PC-9 (cell line): ENCODE measurements at regions not wholly inside any gene's neighbourhood (a gene's known extent, or its start where the extent isn't known, plus 50 kb on each side); places are given as distances from the start of the nearest gene placed in this dataset.

Experiments
- EZH2 ChIP-seq: fragments of 200-600 bp; sonication (generic); IDR thresholded peaks from 2 replicates; pipeline ENCODE4 v1.8.0; 2017; ENCODE audit warnings: antibody characterized with exemption, low read depth
- TF ChIP-seq, protein P1 (sequence below): fragments of 200-600 bp; sonication (generic); conservative IDR thresholded peaks from 2 replicates; pipeline ENCODE4 v1.6.1; 2017; ENCODE audit warnings: mixed run types, antibody characterized with exemption, mild to moderate bottlenecking, moderate library complexity

DNA sequence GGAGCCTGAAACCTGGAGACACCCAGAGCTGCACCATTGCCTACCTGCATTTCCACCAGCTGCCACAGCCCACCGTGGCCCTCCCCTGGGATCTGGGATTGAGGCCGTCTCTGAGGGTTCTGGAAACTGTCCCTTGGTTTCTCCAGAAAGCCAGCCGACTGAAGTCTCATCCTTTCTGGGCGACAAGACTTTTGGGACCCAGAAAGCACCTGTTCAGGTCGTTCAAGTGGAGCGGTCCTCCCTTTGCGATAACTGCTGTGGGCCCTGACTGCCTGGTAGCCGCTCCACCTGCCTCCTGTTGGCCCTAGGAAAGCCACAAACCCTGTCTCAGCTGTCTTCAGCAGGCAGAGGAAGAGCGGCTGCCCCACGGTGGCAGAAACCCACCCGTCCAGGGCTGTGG lies 346.0 kb upstream of the MKI67 start:
- TF ChIP-seq, protein P1, sequence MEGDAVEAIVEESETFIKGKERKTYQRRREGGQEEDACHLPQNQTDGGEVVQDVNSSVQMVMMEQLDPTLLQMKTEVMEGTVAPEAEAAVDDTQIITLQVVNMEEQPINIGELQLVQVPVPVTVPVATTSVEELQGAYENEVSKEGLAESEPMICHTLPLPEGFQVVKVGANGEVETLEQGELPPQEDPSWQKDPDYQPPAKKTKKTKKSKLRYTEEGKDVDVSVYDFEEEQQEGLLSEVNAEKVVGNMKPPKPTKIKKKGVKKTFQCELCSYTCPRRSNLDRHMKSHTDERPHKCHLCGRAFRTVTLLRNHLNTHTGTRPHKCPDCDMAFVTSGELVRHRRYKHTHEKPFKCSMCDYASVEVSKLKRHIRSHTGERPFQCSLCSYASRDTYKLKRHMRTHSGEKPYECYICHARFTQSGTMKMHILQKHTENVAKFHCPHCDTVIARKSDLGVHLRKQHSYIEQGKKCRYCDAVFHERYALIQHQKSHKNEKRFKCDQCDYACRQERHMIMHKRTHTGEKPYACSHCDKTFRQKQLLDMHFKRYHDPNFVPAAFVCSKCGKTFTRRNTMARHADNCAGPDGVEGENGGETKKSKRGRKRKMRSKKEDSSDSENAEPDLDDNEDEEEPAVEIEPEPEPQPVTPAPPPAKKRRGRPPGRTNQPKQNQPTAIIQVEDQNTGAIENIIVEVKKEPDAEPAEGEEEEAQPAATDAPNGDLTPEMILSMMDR: no peak
- TF ChIP-seq EZH2: no peak
